PFSK-1 (cell line): ENCODE measurements at regions not wholly inside any gene's neighbourhood (a gene's known extent, or its start where the extent isn't known, plus 50 kb on each side); places are given as distances from the start of the nearest gene placed in this dataset.

Experiments
- FOXP2 ChIP-seq: optimal IDR thresholded peaks from 2 replicates; pipeline ENCODE3; 2011; ENCODE audit warnings: borderline replicate concordance, control low read depth, inconsistent platforms; ENCODE audit not compliant: insufficient read depth; ENCODE audit errors: extremely low read length, extremely low read depth
- POLR2AphosphoS5 ChIP-seq: IDR thresholded peaks from 2 replicates; pipeline ENCODE4 v1.6.1; 2012; ENCODE audit warnings: low read depth, mild to moderate bottlenecking, control low read depth, low read length, moderate library complexity
- SIN3A ChIP-seq: IDR thresholded peaks from 2 replicates; pipeline ENCODE4 v1.6.1; 2012; ENCODE audit warnings: mild to moderate bottlenecking, low read length, moderate library complexity, borderline replicate concordance; ENCODE audit not compliant: insufficient read depth
- TAF1 ChIP-seq: IDR thresholded peaks from 2 replicates; pipeline ENCODE4 v1.6.1; 2012; ENCODE audit warnings: low read length, control low read depth, borderline replicate concordance; ENCODE audit not compliant: insufficient read depth
- TF ChIP-seq, protein P1 (sequence below), 2 experiments: IDR thresholded peaks; 2 replicates each; pipeline versions ENCODE4 v1.6.1 to v1.8.0; 2011 to 2012; ENCODE audit warnings: low read depth in 2 of 2, low read length in 2 of 2, control low read depth in 1 of 2, inconsistent platforms in 1 of 2, mild to moderate bottlenecking in 1 of 2, moderate library complexity in 1 of 2; ENCODE audit not compliant: insufficient read depth in 1 of 2

DNA sequence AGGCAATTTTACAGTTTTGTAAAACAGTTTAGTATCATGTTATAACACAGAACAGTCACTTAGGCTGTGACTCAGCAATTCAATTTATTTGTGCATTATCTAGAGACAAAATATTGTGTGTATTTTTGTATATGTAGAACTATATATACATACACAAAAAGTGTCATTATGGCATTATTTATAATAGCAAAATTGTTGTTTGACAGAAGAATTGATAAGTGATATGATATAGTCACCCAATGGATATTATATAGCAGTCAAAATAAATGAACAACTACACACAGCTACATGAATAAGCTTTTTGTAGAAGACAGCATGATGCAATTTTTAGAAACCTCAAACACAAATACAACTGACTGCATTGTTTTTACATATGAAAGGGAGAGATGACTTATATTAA lies 334.0 kb downstream of the TRIB2 start:
- TF ChIP-seq SIN3A (no peak), POLR2AphosphoS5 (no peak), TAF1 (no peak), FOXP2 (no peak)
- TF ChIP-seq, protein P1, sequence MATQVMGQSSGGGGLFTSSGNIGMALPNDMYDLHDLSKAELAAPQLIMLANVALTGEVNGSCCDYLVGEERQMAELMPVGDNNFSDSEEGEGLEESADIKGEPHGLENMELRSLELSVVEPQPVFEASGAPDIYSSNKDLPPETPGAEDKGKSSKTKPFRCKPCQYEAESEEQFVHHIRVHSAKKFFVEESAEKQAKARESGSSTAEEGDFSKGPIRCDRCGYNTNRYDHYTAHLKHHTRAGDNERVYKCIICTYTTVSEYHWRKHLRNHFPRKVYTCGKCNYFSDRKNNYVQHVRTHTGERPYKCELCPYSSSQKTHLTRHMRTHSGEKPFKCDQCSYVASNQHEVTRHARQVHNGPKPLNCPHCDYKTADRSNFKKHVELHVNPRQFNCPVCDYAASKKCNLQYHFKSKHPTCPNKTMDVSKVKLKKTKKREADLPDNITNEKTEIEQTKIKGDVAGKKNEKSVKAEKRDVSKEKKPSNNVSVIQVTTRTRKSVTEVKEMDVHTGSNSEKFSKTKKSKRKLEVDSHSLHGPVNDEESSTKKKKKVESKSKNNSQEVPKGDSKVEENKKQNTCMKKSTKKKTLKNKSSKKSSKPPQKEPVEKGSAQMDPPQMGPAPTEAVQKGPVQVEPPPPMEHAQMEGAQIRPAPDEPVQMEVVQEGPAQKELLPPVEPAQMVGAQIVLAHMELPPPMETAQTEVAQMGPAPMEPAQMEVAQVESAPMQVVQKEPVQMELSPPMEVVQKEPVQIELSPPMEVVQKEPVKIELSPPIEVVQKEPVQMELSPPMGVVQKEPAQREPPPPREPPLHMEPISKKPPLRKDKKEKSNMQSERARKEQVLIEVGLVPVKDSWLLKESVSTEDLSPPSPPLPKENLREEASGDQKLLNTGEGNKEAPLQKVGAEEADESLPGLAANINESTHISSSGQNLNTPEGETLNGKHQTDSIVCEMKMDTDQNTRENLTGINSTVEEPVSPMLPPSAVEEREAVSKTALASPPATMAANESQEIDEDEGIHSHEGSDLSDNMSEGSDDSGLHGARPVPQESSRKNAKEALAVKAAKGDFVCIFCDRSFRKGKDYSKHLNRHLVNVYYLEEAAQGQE (IDR thresholded peaks at IDR 0.05; ENCODE audit: insufficient read depth in 1 of 2, low read depth in 2 of 2, low read length in 2 of 2): no peak

DNA sequence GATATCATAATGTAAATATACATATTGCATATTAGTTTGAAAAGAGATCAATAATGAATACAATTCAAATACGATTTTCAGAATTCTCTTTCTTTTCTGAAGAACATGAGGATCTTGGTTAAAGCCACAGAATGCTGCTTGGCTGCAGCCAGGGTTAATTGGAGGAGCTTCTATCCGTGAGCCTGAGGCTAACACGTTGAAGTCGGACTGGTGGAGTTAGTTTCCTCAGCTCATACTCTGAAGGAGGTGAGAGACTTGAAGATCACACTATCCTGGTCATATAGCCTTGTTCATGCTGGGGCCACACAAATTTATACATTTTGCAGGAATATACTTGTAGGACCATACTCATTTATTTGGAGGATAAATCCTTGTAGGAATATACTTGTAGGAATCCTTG lies 335.8 kb downstream of the TRIB2 start:
- TF ChIP-seq SIN3A: no peak
- TF ChIP-seq, protein P1 (IDR thresholded peaks at IDR 0.05; ENCODE audit: insufficient read depth in 1 of 2, low read depth in 2 of 2, low read length in 2 of 2): no peak
- TF ChIP-seq POLR2AphosphoS5: no peak
- TF ChIP-seq FOXP2: no peak
- no peak for TF ChIP-seq TAF1

DNA sequence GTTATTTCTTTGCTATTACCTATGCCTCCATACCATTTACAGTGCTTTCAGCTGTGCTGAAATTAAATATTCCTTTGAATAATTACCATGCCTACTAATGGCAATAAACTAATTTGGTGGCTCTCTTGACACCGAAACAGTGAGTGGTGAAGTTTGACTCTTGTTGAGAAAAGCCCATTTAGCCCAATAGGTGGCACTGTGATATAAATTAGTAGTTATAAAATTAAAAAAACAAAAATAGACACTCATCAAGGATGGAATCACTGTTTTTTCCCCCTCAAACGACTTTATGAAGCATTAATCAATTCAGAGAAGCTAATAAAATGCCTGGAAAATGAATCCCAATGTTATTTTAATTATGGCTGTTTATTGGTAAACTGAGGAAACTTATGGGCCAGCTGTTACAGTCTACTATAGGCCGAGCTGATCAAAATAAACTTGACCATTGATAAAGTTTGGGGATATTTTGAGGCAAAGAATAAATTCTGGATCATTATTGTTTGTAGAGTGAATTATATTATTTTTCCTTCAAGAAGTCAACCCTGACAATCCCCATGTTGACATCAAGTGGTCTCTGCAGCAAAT lies 339.6 kb downstream of the TRIB2 start:
- TF ChIP-seq TAF1: no peak
- TF ChIP-seq POLR2AphosphoS5: no peak
- TF ChIP-seq, protein P1 (IDR thresholded peaks at IDR 0.05; ENCODE audit: insufficient read depth in 1 of 2, low read depth in 2 of 2, low read length in 2 of 2): no peak
- TF ChIP-seq SIN3A: no peak
- no peak for TF ChIP-seq FOXP2

DNA sequence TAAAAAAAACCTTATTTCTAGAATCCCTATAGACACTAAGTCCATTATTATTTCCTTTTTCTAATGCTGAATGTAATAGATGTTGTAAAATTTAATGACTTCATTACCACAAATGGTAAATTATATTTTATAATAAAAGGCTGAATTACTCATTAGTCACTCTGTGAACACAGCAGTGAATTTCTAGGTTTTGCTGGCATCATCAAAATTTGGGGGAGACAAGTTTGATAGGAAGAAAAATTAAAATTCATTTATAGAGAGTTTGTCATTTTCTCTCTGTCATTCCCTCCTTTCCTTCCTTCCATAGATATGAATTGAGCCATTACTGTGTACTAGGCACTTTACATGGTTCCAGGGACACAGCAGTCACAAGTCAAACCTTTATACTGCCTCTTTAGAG lies 340.9 kb downstream of the TRIB2 start:
- TF ChIP-seq POLR2AphosphoS5 (no peak), FOXP2 (no peak), TAF1 (no peak), SIN3A (no peak)
- TF ChIP-seq, protein P1 (IDR thresholded peaks at IDR 0.05; ENCODE audit: insufficient read depth in 1 of 2, low read depth in 2 of 2, low read length in 2 of 2): no peak

DNA sequence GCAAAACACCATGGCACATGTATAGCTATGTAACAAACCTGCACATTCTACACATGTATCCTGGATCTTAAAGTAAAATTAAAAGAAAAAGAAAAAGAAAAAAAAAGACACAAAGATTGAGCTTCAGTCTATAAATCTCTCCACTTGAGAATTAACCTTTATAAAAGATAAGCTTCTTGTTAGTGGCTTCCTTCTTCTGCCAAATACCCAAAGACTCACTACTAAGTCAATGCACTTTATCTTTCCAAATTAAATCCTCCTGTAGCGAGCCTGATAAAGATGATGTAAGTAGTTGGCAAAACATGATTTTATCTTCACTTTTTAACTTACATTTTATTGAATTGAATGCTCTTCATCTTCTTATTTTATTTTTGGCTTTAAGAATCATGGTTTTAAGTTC lies 349.9 kb downstream of the TRIB2 start:
- TF ChIP-seq POLR2AphosphoS5 (no peak), FOXP2 (no peak), TAF1 (no peak), SIN3A (no peak)
- TF ChIP-seq, protein P1 (IDR thresholded peaks at IDR 0.05; ENCODE audit: insufficient read depth in 1 of 2, low read depth in 2 of 2, low read length in 2 of 2): no peak
